HepG2 (cell line): ENCODE measurements at regions not wholly inside any gene's neighbourhood (a gene's known extent, or its start where the extent isn't known, plus 50 kb on each side); places are given as distances from the start of the nearest gene placed in this dataset.

Experiments used
- PHF8 ChIP-seq: sonication (generic); formaldehyde crosslinking; IDR thresholded peaks from 2 replicates; pipeline ENCODE4 v1.5.0; 2020; ENCODE audit warnings: missing genetic modification reagents
- YY1 ChIP-seq: IDR thresholded peaks from 2 replicates; pipeline ENCODE4 v1.6.1; 2011; ENCODE audit warnings: low read length, low read depth, moderate library complexity, mild to moderate bottlenecking; ENCODE audit not compliant: insufficient read depth, insufficient replicate concordance
- ZFX ChIP-seq: sonication (generic); formaldehyde crosslinking; IDR thresholded peaks from 2 replicates; pipeline ENCODE4 v1.4.0; 2020; ENCODE audit warnings: mild to moderate bottlenecking, low read depth, missing genetic modification reagents, moderate library complexity
- TF ChIP-seq, protein P1 (sequence below): sonication (generic); formaldehyde crosslinking; IDR thresholded peaks from 2 replicates; pipeline ENCODE4 v1.9.0; 2021; ENCODE audit warnings: mild to moderate bottlenecking, missing genetic modification reagents
- TF ChIP-seq, protein P2 (sequence below): sonication (generic); formaldehyde crosslinking; IDR thresholded peaks from 2 replicates; pipeline ENCODE4 v1.5.1; 2020; ENCODE audit warnings: mild to moderate bottlenecking, missing genetic modification reagents, moderate library complexity

GRCh38 chr9:40106003-40106782, 750.7 kb downstream of the SPATA31A1 start (continued):
- TF ChIP-seq, protein P1, sequence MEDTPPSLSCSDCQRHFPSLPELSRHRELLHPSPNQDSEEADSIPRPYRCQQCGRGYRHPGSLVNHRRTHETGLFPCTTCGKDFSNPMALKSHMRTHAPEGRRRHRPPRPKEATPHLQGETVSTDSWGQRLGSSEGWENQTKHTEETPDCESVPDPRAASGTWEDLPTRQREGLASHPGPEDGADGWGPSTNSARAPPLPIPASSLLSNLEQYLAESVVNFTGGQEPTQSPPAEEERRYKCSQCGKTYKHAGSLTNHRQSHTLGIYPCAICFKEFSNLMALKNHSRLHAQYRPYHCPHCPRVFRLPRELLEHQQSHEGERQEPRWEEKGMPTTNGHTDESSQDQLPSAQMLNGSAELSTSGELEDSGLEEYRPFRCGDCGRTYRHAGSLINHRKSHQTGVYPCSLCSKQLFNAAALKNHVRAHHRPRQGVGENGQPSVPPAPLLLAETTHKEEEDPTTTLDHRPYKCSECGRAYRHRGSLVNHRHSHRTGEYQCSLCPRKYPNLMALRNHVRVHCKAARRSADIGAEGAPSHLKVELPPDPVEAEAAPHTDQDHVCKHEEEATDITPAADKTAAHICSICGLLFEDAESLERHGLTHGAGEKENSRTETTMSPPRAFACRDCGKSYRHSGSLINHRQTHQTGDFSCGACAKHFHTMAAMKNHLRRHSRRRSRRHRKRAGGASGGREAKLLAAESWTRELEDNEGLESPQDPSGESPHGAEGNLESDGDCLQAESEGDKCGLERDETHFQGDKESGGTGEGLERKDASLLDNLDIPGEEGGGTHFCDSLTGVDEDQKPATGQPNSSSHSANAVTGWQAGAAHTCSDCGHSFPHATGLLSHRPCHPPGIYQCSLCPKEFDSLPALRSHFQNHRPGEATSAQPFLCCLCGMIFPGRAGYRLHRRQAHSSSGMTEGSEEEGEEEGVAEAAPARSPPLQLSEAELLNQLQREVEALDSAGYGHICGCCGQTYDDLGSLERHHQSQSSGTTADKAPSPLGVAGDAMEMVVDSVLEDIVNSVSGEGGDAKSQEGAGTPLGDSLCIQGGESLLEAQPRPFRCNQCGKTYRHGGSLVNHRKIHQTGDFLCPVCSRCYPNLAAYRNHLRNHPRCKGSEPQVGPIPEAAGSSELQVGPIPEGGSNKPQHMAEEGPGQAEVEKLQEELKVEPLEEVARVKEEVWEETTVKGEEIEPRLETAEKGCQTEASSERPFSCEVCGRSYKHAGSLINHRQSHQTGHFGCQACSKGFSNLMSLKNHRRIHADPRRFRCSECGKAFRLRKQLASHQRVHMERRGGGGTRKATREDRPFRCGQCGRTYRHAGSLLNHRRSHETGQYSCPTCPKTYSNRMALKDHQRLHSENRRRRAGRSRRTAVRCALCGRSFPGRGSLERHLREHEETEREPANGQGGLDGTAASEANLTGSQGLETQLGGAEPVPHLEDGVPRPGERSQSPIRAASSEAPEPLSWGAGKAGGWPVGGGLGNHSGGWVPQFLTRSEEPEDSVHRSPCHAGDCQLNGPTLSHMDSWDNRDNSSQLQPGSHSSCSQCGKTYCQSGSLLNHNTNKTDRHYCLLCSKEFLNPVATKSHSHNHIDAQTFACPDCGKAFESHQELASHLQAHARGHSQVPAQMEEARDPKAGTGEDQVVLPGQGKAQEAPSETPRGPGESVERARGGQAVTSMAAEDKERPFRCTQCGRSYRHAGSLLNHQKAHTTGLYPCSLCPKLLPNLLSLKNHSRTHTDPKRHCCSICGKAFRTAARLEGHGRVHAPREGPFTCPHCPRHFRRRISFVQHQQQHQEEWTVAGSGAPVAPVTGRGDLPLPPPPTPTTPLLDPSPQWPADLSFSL (CRISPR knock-in tag) = peak; percentile 75
- TF ChIP-seq PHF8 (0 out of 2 replicates have a peak, but pooled peaks have one; percentile 33), YY1 (peak; percentile 37), ZFX (CRISPR knock-in tag) (peak; percentile 33; the same call in 1 of the 2 replicates)
- TF ChIP-seq, protein P2, sequence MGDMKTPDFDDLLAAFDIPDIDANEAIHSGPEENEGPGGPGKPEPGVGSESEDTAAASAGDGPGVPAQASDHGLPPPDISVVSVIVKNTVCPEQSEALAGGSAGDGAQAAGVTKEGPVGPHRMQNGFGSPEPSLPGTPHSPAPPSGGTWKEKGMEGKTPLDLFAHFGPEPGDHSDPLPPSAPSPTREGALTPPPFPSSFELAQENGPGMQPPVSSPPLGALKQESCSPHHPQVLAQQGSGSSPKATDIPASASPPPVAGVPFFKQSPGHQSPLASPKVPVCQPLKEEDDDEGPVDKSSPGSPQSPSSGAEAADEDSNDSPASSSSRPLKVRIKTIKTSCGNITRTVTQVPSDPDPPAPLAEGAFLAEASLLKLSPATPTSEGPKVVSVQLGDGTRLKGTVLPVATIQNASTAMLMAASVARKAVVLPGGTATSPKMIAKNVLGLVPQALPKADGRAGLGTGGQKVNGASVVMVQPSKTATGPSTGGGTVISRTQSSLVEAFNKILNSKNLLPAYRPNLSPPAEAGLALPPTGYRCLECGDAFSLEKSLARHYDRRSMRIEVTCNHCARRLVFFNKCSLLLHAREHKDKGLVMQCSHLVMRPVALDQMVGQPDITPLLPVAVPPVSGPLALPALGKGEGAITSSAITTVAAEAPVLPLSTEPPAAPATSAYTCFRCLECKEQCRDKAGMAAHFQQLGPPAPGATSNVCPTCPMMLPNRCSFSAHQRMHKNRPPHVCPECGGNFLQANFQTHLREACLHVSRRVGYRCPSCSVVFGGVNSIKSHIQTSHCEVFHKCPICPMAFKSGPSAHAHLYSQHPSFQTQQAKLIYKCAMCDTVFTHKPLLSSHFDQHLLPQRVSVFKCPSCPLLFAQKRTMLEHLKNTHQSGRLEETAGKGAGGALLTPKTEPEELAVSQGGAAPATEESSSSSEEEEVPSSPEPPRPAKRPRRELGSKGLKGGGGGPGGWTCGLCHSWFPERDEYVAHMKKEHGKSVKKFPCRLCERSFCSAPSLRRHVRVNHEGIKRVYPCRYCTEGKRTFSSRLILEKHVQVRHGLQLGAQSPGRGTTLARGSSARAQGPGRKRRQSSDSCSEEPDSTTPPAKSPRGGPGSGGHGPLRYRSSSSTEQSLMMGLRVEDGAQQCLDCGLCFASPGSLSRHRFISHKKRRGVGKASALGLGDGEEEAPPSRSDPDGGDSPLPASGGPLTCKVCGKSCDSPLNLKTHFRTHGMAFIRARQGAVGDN (CRISPR knock-in tag) = peak; percentile 49
